A673 (cell line): ENCODE measurements at regions not wholly inside any gene's neighbourhood (a gene's known extent, or its start where the extent isn't known, plus 50 kb on each side); places are given as distances from the start of the nearest gene placed in this dataset.

Experiments used
- BruUV-seq: library from RNA; stranded (reverse); fragments of 400-500 nt; replicated peaks from 2 replicates; lab custom pipeline; 2021; lab: Mats Ljungman, UMichigan
- CTCF ChIA-PET: fragments of 300-600 bp; sonication (Branson Sonifier 250); formaldehyde crosslinking; loops from one replicate; lab custom pipeline; 2022; ENCODE audit warnings: antibody characterized with exemption; lab: Charles Lee
- POLR2A ChIA-PET: fragments of 300-600 bp; sonication (Branson Sonifier 250); formaldehyde crosslinking; loops from one replicate; lab custom pipeline; 2022; ENCODE audit warnings: antibody characterized with exemption; ENCODE audit not compliant: low non-redundant PET; lab: Charles Lee
- DNase-seq: peaks from one replicate; pipeline ENCODE4 v3.0.0-alpha.2; 2015; ENCODE audit warnings: low spot score
- H3K27ac ChIP-seq: fragments of 200-600 bp; sonication (generic); 2 replicates; pipeline ENCODE4 v1.5.1; 2016; ENCODE audit warnings: mixed run types, low read depth, mild to moderate bottlenecking, mixed read lengths, antibody characterized with exemption, low read length; ENCODE audit not compliant: poor library complexity, severe bottlenecking
- H3K27me3 ChIP-seq: fragments of 200-600 bp; sonication (generic); replicated peaks from 2 replicates; pipeline ENCODE4 v1.6.1; 2017; ENCODE audit warnings: mixed run types, low read depth, mild to moderate bottlenecking, mixed read lengths, antibody characterized with exemption, low read length; ENCODE audit not compliant: insufficient read depth, poor library complexity
- H3K36me3 ChIP-seq: fragments of 200-600 bp; sonication (generic); 2 replicates; pipeline ENCODE4 v1.6.1; 2016; ENCODE audit warnings: mixed run types, mild to moderate bottlenecking, mixed read lengths, antibody characterized with exemption, low read length; ENCODE audit not compliant: insufficient read depth, poor library complexity, severe bottlenecking
- H3K4me1 ChIP-seq: fragments of 200-600 bp; sonication (generic); 2 replicates; pipeline ENCODE4 v1.6.1; 2017; ENCODE audit warnings: mixed run types, mild to moderate bottlenecking, mixed read lengths, antibody characterized with exemption, low read length; ENCODE audit not compliant: insufficient read depth, poor library complexity, severe bottlenecking
- H3K4me3 ChIP-seq: fragments of 200-600 bp; sonication (generic); 2 replicates; pipeline ENCODE4 v1.5.1; 2016; ENCODE audit warnings: low read depth, mixed run types, mild to moderate bottlenecking, mixed read lengths, low read length; ENCODE audit not compliant: poor library complexity, severe bottlenecking
- H3K9me3 ChIP-seq: fragments of 200-600 bp; sonication (generic); 2 replicates; pipeline ENCODE4 v1.6.1; 2016; ENCODE audit warnings: mixed run types, low read depth, mild to moderate bottlenecking, mixed read lengths, antibody characterized with exemption, low read length; ENCODE audit not compliant: poor library complexity, severe bottlenecking
- EZH2 ChIP-seq: fragments of 200-600 bp; sonication (generic); IDR thresholded peaks from 2 replicates; pipeline ENCODE4 v1.6.1; 2017; ENCODE audit warnings: borderline replicate concordance, low read depth, mild to moderate bottlenecking, mixed read lengths, antibody characterized with exemption, low read length; ENCODE audit not compliant: poor library complexity, severe bottlenecking
- intact Hi-C: fragments of 100-400 bp; cut with micrococcal nuclease; formaldehyde crosslinking; loops from one replicate; pipeline ENCODE4 v1.10.0; 2022; ENCODE audit not compliant: unreplicated experiment
- TF ChIP-seq, protein P1 (sequence below): fragments of 300-800, 200-600 bp; sonication (generic); conservative IDR thresholded peaks from 2 replicates; pipeline ENCODE4 v1.5.1; 2017; ENCODE audit warnings: low read depth, mild to moderate bottlenecking, antibody characterized with exemption, low read length, moderate library complexity, mixed read lengths

DNA sequence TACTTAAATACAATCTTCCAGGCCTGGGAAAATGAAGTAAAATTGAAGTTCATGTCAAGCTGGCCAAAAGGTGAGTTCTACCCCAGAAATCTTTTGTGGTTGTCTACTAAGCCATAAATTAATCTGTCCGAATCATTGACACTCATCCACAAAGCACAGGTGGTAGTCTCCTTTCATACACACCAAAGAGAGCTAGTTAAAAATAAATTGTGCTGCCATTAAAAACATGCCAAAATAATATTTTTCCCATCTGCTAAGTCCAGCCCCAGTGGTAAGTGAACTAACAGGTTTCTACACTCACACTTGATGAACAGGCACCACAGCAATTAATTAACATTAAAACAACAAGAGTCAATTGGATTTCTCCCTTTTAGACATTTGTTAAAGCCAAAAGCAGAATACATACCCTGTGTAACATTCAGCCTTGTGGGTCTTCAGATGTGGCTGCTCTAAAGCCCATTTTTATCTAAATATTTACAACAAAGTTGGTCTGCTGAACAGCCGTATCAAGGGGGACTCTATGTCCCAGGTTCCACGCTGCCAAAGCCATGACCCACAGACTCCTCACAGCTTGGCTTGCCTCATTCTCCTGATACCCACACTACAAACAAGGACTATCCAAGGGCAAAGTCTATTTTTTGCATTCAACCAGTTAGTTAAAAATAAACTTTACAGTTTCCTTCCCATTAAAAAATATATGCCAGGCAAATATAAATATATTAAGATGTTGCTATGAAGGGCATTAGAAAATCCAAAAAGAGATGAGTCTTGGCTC is 490.4 kb downstream of the BMP2 start:
- no peaks in the 10 kb centered on the region for H3K27me3 ChIP-seq
- intact Hi-C loops: no loop called here
- CTCF ChIA-PET: no interaction called here
- no TSS peak for BruUV-seq
- TF ChIP-seq EZH2: no peak
- TF ChIP-seq, protein P1, sequence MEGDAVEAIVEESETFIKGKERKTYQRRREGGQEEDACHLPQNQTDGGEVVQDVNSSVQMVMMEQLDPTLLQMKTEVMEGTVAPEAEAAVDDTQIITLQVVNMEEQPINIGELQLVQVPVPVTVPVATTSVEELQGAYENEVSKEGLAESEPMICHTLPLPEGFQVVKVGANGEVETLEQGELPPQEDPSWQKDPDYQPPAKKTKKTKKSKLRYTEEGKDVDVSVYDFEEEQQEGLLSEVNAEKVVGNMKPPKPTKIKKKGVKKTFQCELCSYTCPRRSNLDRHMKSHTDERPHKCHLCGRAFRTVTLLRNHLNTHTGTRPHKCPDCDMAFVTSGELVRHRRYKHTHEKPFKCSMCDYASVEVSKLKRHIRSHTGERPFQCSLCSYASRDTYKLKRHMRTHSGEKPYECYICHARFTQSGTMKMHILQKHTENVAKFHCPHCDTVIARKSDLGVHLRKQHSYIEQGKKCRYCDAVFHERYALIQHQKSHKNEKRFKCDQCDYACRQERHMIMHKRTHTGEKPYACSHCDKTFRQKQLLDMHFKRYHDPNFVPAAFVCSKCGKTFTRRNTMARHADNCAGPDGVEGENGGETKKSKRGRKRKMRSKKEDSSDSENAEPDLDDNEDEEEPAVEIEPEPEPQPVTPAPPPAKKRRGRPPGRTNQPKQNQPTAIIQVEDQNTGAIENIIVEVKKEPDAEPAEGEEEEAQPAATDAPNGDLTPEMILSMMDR: no peak
- no peak overlapping the region for H3K27ac ChIP-seq
- DNase-seq: no peak
- H3K9me3 ChIP-seq: no peaks in the 10 kb centered on the region
- POLR2A ChIA-PET: no interaction called here
- no peaks in the 10 kb centered on the region for H3K36me3 ChIP-seq
- H3K4me3 ChIP-seq: no peak overlapping the region
- no peaks in the 10 kb centered on the region for H3K4me1 ChIP-seq

DNA sequence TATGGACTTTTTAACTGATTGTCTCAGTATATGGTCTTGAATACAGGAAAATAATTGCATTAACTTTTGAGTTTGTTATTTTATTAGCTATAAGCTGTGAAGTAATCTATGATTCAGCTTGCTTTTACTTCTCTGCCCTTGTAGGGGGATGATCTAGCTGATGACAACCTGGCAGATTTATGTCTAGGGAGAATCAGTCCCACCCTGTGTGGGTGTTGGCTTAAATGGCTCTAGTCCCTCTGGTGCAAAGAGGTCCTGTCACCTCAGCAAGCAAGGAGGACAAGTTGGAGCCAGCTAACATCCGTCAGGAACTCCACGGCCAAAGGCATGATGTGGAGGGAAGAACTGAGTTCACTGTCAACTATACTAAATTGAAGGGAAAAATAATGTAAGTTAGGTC is 495.3 kb downstream of the BMP2 start:
- no TSS peak for BruUV-seq
- POLR2A ChIA-PET: no interaction called here

DNA sequence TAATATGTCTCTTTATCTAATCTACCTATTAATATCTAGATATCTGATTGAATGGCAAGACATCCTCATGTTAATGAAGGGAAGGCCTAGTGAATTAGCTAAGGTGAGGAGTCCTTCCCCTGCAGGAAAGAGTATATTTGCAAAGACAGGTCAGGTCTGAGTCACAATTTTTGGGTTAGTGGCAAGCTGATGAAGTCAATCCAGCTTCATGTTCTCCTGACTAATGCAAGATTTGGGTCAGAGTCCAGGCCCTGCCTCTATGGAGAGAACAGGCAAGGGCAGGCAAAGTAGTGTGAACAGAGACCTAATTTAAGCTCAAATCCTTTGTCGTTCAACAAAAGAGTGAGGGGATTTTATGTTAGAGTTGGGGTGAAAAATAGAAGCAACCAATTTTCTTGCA is 496.7 kb downstream of the BMP2 start:
- CTCF ChIA-PET: no interaction called here
- POLR2A ChIA-PET: no interaction called here
- no peak for TF ChIP-seq EZH2
- TF ChIP-seq, protein P1: no peak
- Histone ChIP-seq H3K4me3 (no peak overlapping the region), H3K27me3 (peaks cover 4% of the 10 kb centered on the region), H3K36me3 (no peaks in the 10 kb centered on the region), H3K27ac (no peak overlapping the region), H3K4me1 (no peaks in the 10 kb centered on the region), H3K9me3 (no peaks in the 10 kb centered on the region)
- intact Hi-C loops: no loop called here
- no peak for DNase-seq
- BruUV-seq: no TSS peak

More for the DNA sequence above, 495.3 kb downstream of the BMP2 start:
- CTCF ChIA-PET: no interaction called here
- DNase-seq: no peak
- H3K4me3 ChIP-seq: no peak overlapping the region
- intact Hi-C loops: no loop called here
- H3K9me3 ChIP-seq: no peaks in the 10 kb centered on the region
- peaks cover 4% of the 10 kb centered on the region for H3K27me3 ChIP-seq
- no peak for TF ChIP-seq EZH2
- TF ChIP-seq, protein P1: no peak
- H3K36me3 ChIP-seq: no peaks in the 10 kb centered on the region
- H3K27ac ChIP-seq: no peak overlapping the region
- no peaks in the 10 kb centered on the region for H3K4me1 ChIP-seq
